ENCODE measurements at regions not wholly inside any gene's neighbourhood (a gene's known extent, or its start where the extent isn't known, plus 50 kb on each side); places are given as distances from the start of the nearest gene placed in this dataset.

- TF ChIP-seq SRF (IDR thresholded peaks at IDR 0.05; ENCODE audit: low read depth), result no peak
- TF ChIP-seq ELF1 (IDR thresholded peaks at IDR 0.05; ENCODE audit: borderline replicate concordance, low read depth), result no peak
- TF ChIP-seq, protein P1, sequence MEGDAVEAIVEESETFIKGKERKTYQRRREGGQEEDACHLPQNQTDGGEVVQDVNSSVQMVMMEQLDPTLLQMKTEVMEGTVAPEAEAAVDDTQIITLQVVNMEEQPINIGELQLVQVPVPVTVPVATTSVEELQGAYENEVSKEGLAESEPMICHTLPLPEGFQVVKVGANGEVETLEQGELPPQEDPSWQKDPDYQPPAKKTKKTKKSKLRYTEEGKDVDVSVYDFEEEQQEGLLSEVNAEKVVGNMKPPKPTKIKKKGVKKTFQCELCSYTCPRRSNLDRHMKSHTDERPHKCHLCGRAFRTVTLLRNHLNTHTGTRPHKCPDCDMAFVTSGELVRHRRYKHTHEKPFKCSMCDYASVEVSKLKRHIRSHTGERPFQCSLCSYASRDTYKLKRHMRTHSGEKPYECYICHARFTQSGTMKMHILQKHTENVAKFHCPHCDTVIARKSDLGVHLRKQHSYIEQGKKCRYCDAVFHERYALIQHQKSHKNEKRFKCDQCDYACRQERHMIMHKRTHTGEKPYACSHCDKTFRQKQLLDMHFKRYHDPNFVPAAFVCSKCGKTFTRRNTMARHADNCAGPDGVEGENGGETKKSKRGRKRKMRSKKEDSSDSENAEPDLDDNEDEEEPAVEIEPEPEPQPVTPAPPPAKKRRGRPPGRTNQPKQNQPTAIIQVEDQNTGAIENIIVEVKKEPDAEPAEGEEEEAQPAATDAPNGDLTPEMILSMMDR (IDR thresholded peaks at IDR 0.05 in 2 of 3, conservative IDR thresholded peaks at IDR 0.05 in 1 of 3; ENCODE audit: borderline replicate concordance in 1 of 3, insufficient read depth in 1 of 3, low read depth in 2 of 3, low read length in 2 of 3), result no peak
- no peak for TF ChIP-seq RAD21 (IDR thresholded peaks at IDR 0.05; ENCODE audit: low read depth)
- TF ChIP-seq ZBTB33 (IDR thresholded peaks at IDR 0.05; ENCODE audit: extremely low read depth, insufficient replicate concordance, low read length), result no peak
- TF ChIP-seq POLR2A (IDR thresholded peaks at IDR 0.05; ENCODE audit: borderline replicate concordance, extremely low read depth, insufficient read depth, insufficient read length), result no peak
- TF ChIP-seq, protein P2, sequence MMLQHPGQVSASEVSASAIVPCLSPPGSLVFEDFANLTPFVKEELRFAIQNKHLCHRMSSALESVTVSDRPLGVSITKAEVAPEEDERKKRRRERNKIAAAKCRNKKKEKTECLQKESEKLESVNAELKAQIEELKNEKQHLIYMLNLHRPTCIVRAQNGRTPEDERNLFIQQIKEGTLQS (IDR thresholded peaks at IDR 0.05), result no peak
- H4K20me1 ChIP-seq (ENCODE audit: insufficient read depth), result no peaks in the 10 kb centered on the region
- H3K9me2 ChIP-seq (ENCODE audit: insufficient read depth), result no peaks in the 10 kb centered on the region
- ChIA-PET POLR2A (no interaction called here), CTCF (no interaction called here), RAD21 (ENCODE audit: low non-redundant PET in 1 of 2, low total read pairs in 2 of 2, uncharacterized antibody in 2 of 2, unreplicated experiment in 2 of 2) (no interaction called here)
- H3K27ac ChIP-seq (ENCODE audit: low read depth, low read length), result no peak overlapping the region
- no peak overlapping the region for H3K4me2 ChIP-seq (ENCODE audit: low read length)
- no peak overlapping the region for H3K4me3 ChIP-seq (replicated peaks in 1 of 2; ENCODE audit: low read depth in 1 of 2, low read length in 2 of 2)
- no peak overlapping the region for H3K9ac ChIP-seq (ENCODE audit: low read length)
- H3K4me1 ChIP-seq (ENCODE audit: control insufficient read depth in 1 of 2, insufficient read depth in 2 of 2, low read length in 2 of 2), result no peaks in the 10 kb centered on the region
- DNase-seq (ENCODE audit: low read depth, low spot score), result no peak
- no peaks in the 10 kb centered on the region for H3K36me3 ChIP-seq (ENCODE audit: control insufficient read depth in 1 of 2, insufficient read depth in 2 of 2, low read length in 2 of 2)
- H2AFZ ChIP-seq (ENCODE audit: low read depth, low read length, poor library complexity, severe bottlenecking), result no peak overlapping the region
- intact Hi-C loops (cut with micrococcal nuclease), result no loop called here
- peaks cover 5 to 7% of the 10 kb centered on the region in 2 experiments; a peak in 2 of 4 replicates for H3K9me3 ChIP-seq (ENCODE audit: control insufficient read depth in 1 of 2, insufficient read depth in 1 of 2, low read depth in 1 of 2, low read length in 2 of 2)
- BruUV-seq (replicated peaks), result no TSS peak
- no peaks in the 10 kb centered on the region for H3K79me2 ChIP-seq (ENCODE audit: insufficient read depth, low read length)
- no peaks in the 10 kb centered on the region for H3K27me3 ChIP-seq (ENCODE audit: insufficient read depth, low read length)
- ATAC-seq, result no peak
Measured at GRCh38 chr3:127383656-127384179, 95.9 kb upstream of the PRR20G start.

Measured in HCT116 (cell line).